ENCODE measurements at regions not wholly inside any gene's neighbourhood (a gene's known extent, or its start where the extent isn't known, plus 50 kb on each side); places are given as distances from the start of the nearest gene placed in this dataset.

- 87% methylated on average over 5 of the region's 5 CpGs for WGBS (ENCODE audit: insufficient coverage, low coverage, low lambda C conversion rate, missing lambda C conversion rate)
- Histone ChIP-seq H3K27me3 (no peaks in the 10 kb centered on the region), H3K4me3 (no peak overlapping the region), H3K4me1 (no peaks in the 10 kb centered on the region), H3K36me3 (no peaks in the 10 kb centered on the region), H3K9me3 (no peaks in the 10 kb centered on the region), H3K27ac (no peak overlapping the region)
- intact Hi-C loops (cut with DNase I): no loop called here
- ATAC-seq (no peak), DNase-seq (no peak)
- no peak for TF ChIP-seq CTCF (IDR thresholded peaks at IDR 0.05)
- no peak for TF ChIP-seq POLR2A (IDR thresholded peaks at IDR 0.05)
Observed at GRCh38 chr3:124243177-124243859, 251.4 kb upstream of the ROPN1 start.

GRCh38 chr3:124246376-124246775 is 254.5 kb upstream of the ROPN1 start:
- 90% methylated on average over 1 of the region's 1 CpG for WGBS (ENCODE audit: insufficient coverage, low coverage, low lambda C conversion rate, missing lambda C conversion rate)

GRCh38 chr3:124246949-124247348 is 255.0 kb upstream of the ROPN1 start:
- Histone ChIP-seq H3K4me3 (no peak overlapping the region), H3K4me1 (peaks cover 0 to 4% (median 0%) of the 10 kb centered on the region in 4 donors), H3K36me3 (no peaks in the 10 kb centered on the region), H3K27ac (no peak overlapping the region), H3K9me3 (no peaks in the 10 kb centered on the region), H3K27me3 (no peaks in the 10 kb centered on the region)
- 43% methylated on average over 2 of the region's 2 CpGs for WGBS (ENCODE audit: insufficient coverage, low coverage, low lambda C conversion rate, missing lambda C conversion rate)
- TF ChIP-seq CTCF (IDR thresholded peaks at IDR 0.05) (peak; percentile 53 to 75 (median 63)), POLR2A (IDR thresholded peaks at IDR 0.05) (no peak)
- ATAC-seq: peak; percentile 69 to 81 (median 73)
- peak in 2 of 3 donors; percentile 35 to 55 for DNase-seq
- intact Hi-C loops (cut with DNase I): no loop called here

More at GRCh38 chr3:124246376-124246775, 254.5 kb upstream of the ROPN1 start:
- H3K36me3 ChIP-seq: no peaks in the 10 kb centered on the region
- H3K9me3 ChIP-seq: no peaks in the 10 kb centered on the region
- H3K27ac ChIP-seq: no peak overlapping the region
- ATAC-seq: no peak
- DNase-seq: no peak
- peaks cover 0 to 4% (median 0%) of the 10 kb centered on the region in 4 donors for H3K4me1 ChIP-seq
- intact Hi-C loops (cut with DNase I): no loop called here
- H3K4me3 ChIP-seq: no peak overlapping the region
- TF ChIP-seq CTCF (IDR thresholded peaks at IDR 0.05): no peak
- TF ChIP-seq POLR2A (IDR thresholded peaks at IDR 0.05): no peak
- no peaks in the 10 kb centered on the region for H3K27me3 ChIP-seq

- TF ChIP-seq POLR2A (IDR thresholded peaks at IDR 0.05) (no peak), CTCF (IDR thresholded peaks at IDR 0.05) (no peak)
- intact Hi-C loops (cut with DNase I): no loop called here
- Histone ChIP-seq H3K9me3 (no peaks in the 10 kb centered on the region), H3K27me3 (no peaks in the 10 kb centered on the region), H3K4me3 (no peak overlapping the region), H3K27ac (peak overlapping the region; percentile 7 to 65 (median 43)), H3K36me3 (no peaks in the 10 kb centered on the region), H3K4me1 (peaks cover 0 to 4% (median 0%) of the 10 kb centered on the region in 4 donors)
- 22% methylated on average over 4 of the region's 4 CpGs for WGBS (ENCODE audit: insufficient coverage, low coverage, low lambda C conversion rate, missing lambda C conversion rate)
- DNase-seq (peak; percentile 74 to 79 (median 74)), ATAC-seq (peak; percentile 81 to 88 (median 85))
Observed at GRCh38 chr3:124248471-124249028, 256.6 kb upstream of the ROPN1 start.

Data from right lobe of liver (tissue), 6 donors.